GM19468 (cell line): ENCODE measurements at regions not wholly inside any gene's neighbourhood (a gene's known extent, or its start where the extent isn't known, plus 50 kb on each side); places are given as distances from the start of the nearest gene placed in this dataset.
"Not testable (repeated sequence)": the region's sequence is repeated elsewhere in the genome, so short reads cannot be mapped to it uniquely, and the experiment has no call there.

Experiments
- ATAC-seq: cut with Tn5 transposase; IDR thresholded peaks from one replicate; pipeline ENCODE4 v1.9.1; 2021; ENCODE audit warnings: mild to moderate bottlenecking, moderate library complexity, moderate number of reproducible peaks; ENCODE audit not compliant: unreplicated experiment; ENCODE audit errors: extremely low read depth

DNA sequence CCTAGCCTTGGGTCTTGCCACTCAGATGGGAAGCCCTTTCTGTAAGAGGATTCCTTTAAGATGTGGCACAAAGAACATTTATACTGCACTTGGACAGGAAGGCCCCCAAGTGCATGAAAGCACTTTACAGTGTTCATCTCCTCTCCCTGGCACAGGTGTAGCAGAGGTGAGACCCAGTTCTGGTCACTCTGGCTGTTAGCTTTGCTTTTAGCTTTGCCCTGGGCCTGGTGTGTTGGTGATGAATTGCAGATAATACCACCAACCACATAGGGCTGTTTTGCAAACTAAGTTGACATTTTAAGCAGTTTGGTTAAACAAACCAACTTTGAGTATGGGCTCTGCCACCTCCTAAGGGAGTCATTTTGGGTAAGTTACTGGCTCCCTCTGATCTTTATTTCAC is 296.3 kb downstream of the BCL2L11 start:
- ATAC-seq = not testable (repeated sequence)

DNA sequence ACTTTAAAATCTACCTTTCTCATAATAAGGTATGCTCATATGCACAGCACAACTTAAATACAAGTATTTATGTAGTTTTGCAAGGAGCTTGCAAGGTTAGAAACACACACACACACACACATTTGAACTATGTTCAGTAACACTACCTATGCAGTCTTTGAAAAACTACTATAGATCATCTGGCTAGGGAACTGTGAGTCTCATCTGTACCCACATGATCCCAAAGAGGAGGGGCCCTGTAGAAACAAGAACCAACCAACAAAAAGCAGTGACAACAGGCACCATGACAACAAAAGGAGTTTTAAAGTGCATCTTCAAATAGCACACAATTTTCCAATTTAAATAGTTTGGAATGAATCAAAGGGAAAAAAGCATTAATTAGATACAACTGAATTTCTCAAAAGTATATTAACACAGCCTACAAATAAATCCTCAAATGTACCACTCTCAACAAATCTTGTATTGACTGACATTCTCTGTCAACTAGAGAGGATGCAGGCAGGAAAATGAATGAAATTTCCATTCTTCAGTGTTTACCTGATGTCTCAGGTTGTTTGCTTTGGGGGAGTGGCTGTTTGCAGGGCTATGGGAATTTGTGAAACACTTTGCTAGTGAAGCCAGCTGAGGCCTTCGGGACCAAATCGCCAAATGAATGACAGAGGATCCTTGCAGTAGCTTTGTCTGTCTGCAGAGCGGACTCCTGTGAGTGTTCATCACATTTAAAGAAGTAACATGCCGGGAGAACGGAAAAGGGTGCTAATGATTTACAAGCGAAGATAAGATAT is 297.6 kb downstream of the BCL2L11 start:
- ATAC-seq = not testable (repeated sequence)

GRCh38 chr2:111420074-111420473 is 299.4 kb downstream of the BCL2L11 start:
- ATAC-seq = not testable (repeated sequence)

DNA sequence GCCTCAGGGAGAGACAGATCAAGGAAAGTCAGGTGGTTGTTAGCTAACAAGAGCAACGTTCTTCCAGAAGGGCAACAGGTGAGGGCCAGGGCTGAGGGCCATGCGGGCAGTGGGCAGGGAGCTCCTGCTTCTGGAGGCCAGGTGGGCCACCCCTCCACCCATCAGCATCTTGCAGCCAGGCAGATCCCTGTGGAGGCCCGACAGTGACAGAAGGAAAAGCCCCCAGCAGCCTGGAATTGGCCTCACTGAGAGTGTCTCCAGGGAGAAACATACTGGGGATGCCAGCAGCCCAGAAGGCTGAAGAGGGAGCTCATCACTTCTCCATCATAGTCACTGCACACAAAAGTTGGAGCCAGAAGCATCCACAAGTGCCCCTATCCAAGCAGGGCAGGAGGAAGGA is 300.1 kb downstream of the BCL2L11 start:
- not testable (repeated sequence) for ATAC-seq

DNA sequence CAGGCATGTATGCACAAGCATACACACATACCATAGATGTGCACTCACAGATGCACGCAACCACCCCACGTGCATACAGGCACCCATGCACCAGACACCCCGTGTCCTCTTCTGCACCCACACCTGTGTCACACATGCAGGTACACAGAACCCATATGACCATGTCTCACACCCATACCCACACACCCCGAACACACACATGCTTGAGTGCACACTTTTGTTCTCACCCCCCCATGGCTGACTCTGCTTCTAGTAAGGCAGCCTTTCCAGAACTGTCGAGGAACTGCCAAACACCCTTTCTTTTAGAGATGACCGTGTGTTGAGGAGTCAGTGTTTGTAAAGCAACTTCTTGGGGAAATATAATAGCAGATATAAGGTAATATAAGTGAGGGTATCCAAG is 301.2 kb downstream of the BCL2L11 start:
- ATAC-seq = not testable (repeated sequence)

DNA sequence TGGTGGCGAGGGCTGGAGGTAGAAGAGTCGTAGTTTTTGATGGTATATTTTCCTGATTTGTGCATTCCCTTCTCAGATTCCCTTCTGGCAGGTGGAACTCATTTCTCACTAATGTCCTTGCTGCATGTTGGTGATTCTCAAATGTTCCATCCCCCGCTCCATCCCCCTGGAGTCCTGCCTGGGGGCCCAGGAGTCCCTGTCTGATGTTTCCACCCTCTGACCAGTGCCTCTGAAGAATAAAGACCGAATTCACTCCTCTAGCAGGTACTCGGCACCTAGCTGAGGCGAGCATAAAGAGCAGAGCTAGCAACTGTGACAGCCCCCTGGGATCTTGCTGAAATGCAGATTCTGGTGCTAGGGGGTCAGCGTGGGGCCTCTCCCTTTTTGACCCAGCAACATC is 301.8 kb downstream of the BCL2L11 start:
- ATAC-seq = not testable (repeated sequence)

DNA sequence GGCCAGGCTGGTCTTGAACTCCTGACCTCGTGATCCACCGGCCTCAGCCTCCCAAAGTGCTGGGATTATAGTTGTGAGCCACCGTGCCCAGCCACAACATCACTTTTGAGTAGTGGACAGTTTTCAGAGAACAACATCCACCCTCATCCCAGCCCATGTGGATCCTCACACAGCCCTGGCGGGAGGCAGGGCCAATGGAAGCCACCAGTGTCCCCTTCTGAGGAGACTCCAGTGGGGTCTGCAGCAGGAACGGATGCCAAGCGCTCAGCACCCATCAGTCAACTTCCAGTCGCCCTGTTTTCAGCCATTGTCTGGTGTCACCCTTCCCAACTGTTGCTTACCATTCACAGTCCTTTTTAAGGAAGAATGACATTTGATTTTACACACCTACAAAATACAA is 302.5 kb downstream of the BCL2L11 start:
- not testable (repeated sequence) for ATAC-seq

DNA sequence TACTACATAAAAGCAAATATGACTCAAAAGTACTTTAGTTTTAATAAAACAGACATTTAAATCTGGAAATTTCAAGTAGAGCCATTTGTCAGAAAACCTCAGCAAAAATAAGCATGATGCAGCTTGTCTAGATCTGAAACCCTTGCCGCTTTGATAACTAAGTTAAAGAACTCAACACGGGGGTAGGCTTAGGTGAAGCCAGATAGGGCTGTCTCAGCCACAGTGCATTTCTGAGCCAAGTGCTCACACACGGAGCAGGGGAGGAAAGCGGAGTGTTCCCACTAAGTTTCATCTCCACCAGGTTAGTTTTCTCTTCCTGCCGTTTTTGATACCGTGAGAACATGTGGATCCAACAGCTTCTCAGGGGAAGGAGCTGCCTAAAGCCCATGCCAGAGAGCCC is 303.5 kb downstream of the BCL2L11 start:
- not testable (repeated sequence) for ATAC-seq

- ATAC-seq = not testable (repeated sequence)
These were observed 304.2 kb downstream of the BCL2L11 start for GRCh38 chr2:111424851-111425309.

DNA sequence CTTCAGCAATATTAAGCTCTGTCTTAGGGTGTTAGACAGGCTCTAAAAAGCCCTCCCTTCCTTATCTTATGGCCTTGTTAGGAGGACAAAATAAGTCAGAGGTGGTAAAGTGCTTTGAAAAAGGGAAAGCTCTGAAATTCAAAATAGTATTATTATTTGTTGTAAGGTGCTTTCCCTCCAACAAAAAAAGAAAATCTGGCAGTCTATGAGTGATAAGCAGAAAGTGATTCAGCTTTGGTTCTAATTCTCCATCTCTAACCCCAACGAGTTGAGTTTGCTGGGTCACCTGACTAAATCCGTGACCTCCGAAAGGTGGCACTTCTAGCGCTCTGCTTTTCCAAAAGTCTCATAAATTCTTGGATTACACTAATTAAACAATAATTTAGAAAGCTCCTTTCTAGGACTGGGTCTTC is 305.1 kb downstream of the BCL2L11 start:
- ATAC-seq = not testable (repeated sequence)

GRCh38 chr2:111427346-111427745 is 306.6 kb downstream of the BCL2L11 start:
- not testable (repeated sequence) for ATAC-seq

DNA sequence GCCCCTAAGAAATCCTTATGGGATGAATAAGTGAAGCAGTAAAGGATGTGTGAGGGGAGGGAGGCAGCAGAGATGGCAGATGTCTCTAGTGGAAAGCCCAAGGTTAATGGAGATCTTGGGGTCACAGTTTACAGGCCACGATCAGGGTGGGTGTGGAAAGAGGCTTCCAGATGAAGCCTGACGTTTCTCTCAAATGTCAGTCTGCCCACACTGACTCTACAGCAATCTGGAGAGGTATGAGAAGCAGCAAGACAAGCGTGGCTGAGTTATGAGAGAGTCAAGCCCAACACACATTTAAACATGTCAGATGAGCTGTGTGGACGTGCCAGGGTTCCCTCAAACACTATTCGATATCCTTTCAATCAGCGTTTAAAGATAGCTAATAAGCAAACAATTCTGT is 308.2 kb downstream of the BCL2L11 start:
- ATAC-seq = not testable (repeated sequence)

GRCh38 chr2:111429353-111429752 is 308.6 kb downstream of the BCL2L11 start:
- peak; percentile 52 for ATAC-seq

DNA sequence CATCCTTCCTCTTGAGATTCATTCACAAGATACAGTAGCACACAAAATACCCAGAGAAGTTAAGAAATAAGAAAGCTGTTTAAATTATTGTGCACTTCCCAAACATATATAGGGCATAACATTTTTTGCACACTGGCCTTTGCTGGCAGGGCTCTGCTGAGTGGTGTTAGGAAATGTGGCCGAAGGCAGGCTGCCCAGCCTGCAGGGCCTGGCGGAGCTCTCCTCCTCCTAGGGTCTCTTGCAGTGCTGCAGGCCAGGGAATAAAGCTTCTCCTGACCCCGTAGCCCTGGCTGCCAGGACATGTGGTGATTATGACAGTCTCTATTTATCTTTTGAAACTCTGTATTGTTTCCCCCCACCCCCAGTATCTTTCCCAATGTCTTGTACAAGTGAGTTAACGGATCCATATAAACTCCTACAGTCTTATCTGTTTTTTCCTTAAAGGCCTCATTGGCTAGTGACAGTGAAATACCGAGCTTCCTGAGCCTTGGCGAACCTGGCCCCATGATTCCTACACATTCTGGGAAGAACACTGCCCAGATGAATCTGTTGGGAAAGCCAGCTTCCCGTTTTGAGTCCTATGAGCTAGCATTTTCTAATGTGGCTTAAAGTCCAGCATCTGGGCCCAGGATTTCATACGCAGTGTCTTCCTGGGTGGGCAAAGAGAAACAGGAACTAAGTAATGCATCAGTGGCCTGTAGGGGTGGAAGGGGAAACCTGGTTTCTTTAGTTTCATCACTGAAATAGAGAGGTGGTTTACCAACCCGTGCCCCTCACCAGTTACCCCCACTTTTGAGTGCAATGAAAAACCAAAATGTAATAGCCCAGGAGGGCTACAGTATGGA is 310.3 kb downstream of the BCL2L11 start:
- not testable (repeated sequence) for ATAC-seq

DNA sequence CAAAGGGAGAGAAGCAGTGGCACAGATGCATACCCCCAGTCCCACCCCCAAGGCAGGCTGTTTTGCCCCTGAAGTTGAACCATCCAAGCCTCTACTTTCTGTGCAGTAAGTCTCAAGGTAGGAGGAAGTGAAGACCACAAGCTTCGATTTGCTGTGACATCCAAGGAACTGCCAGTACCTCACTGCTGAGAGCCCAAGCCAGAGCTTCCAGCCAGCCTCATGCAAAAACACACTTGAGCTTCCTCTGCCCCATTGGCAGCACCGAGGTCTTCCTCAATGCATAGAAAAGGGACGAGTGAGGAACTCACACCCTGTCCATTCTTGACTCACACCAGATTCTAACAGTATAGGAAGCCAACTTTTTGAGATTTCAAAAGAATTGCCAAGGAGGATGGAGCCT is 311.7 kb downstream of the BCL2L11 start:
- ATAC-seq = not testable (repeated sequence)

DNA sequence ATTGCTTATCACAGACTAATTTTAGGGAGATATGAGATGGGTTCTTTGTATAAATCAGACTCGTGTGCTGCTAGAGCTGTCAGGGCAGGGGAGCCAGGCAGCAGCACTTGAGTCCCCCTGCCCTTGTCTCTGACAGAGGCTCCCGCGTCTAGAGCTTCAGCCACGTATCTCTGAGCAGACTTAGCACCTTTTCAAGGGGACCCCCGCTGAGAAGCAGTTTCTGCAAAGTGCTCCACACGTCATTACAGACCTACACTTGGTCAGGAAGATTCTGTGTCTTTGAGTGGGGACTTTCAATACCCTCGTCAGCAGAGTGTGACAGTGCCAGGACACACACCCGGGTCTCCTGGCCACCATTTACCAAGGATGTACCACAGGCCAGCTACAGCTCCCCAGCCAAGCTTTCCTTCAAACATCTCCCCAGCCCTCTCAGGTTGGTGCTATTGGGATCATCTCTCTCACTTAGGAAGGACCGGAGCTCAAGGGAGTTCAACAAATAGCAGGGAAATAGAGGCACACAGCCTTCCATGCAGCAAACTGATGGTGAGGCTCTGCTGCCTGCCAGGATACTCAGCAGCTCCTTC is 312.3 kb downstream of the BCL2L11 start:
- ATAC-seq = not testable (repeated sequence)

GRCh38 chr2:111433892-111434607 is 313.3 kb downstream of the BCL2L11 start:
- not testable (repeated sequence) for ATAC-seq

DNA sequence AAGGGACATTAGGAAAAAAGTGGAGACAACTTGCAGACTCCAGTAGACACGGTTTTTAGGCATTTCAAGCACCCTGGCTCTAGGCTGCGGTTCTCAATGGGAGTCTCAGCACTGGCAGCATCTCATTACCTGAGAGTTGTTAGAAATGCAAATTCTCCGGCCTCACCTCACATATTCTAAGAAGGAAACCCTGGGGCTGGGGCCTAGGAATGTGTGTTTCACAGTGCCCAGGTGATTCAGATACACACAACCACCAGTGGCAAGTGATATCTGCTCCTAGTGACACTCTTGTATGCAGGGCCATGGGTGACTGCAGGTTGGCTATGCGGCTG is 313.9 kb downstream of the BCL2L11 start:
- not testable (repeated sequence) for ATAC-seq

DNA sequence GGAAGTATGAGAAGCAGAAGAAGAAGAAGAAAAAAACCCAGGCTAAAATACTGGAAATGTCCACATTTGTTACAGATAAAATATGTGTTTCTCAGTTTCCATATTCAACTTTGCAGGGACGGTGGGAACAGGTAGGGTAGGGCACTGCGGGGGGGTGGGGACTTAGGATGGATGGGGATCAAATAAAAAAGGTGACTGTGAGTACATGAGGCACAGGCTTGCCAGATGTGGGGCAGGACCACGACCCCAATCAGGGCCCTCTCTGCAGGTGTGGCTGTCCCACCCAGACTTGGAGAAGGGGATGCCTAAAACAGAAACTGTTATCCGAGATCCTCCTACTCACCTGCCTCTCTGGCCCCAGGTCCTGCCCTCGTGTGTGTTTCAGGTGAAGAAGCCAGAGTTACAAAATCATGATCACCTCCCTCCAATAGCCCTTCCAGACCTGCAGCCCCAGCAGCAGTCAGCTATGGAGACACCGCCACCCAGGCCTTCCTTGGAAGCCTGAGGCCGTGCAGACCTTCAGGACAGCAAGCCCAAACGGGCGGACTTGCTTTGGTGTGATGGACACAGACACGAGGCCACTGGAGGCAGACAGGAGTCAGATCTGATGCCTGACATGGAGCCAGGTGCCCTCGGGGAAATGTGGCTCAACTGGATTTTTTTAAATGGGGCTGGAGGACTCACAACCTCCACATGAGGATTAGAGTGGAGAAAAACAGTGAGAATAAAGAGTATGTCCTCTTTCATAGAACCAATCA is 315.0 kb downstream of the BCL2L11 start:
- not testable (repeated sequence) for ATAC-seq
